D721Med (cell line): ENCODE measurements at regions not wholly inside any gene's neighbourhood (a gene's known extent, or its start where the extent isn't known, plus 50 kb on each side); places are given as distances from the start of the nearest gene placed in this dataset.

Source experiments
- DNase-seq: peaks from one replicate; pipeline ENCODE4 v3.0.0; 2011; ENCODE audit warnings: low spot score; ENCODE audit not compliant: insufficient read length
- FAIRE-seq: peaks from 2 replicates; lab custom pipeline; 2011; peaks lifted over from hg19 to GRCh38; lab: Jason Lieb, UNC
- CTCF ChIP-seq: IDR thresholded peaks from 2 replicates; pipeline ENCODE4 v1.5.1; 2012; ENCODE audit warnings: mild to moderate bottlenecking, control low read depth; ENCODE audit not compliant: insufficient read depth; ENCODE audit errors: missing control alignments

DNA sequence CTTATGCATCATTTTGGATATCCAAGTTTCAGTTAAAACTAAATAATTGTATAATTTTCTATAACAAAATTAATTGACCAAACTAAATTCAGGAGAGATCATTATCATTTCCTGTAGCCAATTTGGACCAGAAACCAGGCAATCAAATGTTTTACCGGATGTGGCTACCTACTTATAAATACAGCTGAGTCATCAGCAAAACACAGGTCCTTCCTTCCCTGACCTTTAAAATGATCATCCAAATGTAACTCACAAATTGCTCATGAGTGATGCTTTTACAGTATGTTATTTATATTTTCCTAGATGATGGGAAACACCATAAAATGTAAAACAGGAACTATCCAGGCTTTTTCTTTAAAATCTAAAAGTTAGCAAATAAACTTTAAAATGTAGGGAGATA, 133.7 kb downstream of the CBLN2 start:
- TF ChIP-seq CTCF, result no peak
- no peak for DNase-seq

GRCh38 chr18:72409903-72410302, 134.2 kb downstream of the CBLN2 start:
- DNase-seq (no peak), FAIRE-seq (peak; percentile 81)
- TF ChIP-seq CTCF, result no peak

More for the DNA sequence above, 133.7 kb downstream of the CBLN2 start:
- peak; percentile 84 for FAIRE-seq

DNA sequence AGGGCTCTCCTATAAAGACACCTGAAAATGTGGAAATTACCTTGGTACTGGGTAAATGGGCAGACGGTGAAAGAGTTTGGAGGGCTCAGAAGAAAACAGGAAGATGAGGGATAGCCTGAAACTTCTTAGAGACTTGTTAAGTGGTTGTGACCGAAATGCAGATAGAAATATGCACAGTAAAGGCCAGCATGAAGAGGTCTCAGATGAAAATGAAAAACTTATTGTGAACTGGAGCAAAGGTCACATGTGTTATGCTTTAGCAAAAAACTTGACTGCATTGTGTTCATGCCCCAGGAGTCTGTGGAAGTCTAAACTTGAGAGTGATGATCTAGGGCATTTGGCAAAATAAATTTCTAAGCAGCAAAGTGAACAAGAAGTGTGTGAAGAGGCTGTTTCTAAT, 137.1 kb downstream of the CBLN2 start:
- TF ChIP-seq CTCF, result no peak
- FAIRE-seq (peak; percentile 67), DNase-seq (no peak)

GRCh38 chr18:72391951-72392350, 152.2 kb downstream of the CBLN2 start:
- peak; percentile 6 for FAIRE-seq
- no peak for DNase-seq
- no peak for TF ChIP-seq CTCF

DNA sequence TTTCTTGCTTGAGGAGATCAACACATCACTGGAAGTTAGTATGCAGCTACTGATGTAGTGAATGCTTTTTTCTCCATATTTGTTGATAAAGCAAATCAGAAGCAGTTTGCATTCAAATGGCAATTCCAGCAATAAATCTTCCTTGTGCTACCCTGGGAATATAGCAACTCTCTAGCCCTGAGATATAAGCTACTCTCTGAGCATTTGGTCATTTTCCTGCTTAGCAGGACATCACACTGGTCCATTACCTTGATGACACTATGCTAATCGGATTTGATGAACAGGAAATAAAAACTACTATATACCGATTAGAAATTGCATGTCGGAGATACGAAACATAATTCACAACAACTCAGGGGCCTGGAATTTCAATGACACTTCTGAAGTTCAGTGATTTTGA, 152.7 kb downstream of the CBLN2 start:
- no peak for DNase-seq
- FAIRE-seq, result no peak
- no peak for TF ChIP-seq CTCF

- FAIRE-seq (no peak), DNase-seq (no peak)
- no peak for TF ChIP-seq CTCF
Measured at GRCh38 chr18:72378016-72378415, 166.1 kb downstream of the CBLN2 start.

- FAIRE-seq (peak; percentile 6), DNase-seq (no peak)
- no peak for TF ChIP-seq CTCF
Measured at GRCh38 chr18:72376256-72376655, 167.9 kb downstream of the CBLN2 start.
